IMR-90 (cell line): ENCODE measurements at regions not wholly inside any gene's neighbourhood (a gene's known extent, or its start where the extent isn't known, plus 50 kb on each side); places are given as distances from the start of the nearest gene placed in this dataset.

Experiments used
- ATAC-seq: fragments of 200-7000 bp; cut with Tn5 transposase; 2 replicates; pipeline ENCODE4 v1.9.1; 2020; ENCODE audit warnings: low read depth, mild to moderate bottlenecking, moderate library complexity
- BruUV-seq: library from RNA; stranded (reverse); fragments of 400-500 nt; replicated peaks from 2 replicates; lab custom pipeline; 2021; lab: Mats Ljungman, UMichigan
- CTCF ChIA-PET: fragments of 300-600 bp; formaldehyde crosslinking; extraction: SDS; loops from one replicate; lab custom pipeline; 2021; ENCODE audit warnings: antibody characterized with exemption; lab: Yijun Ruan, JAX
- POLR2A ChIA-PET: fragments of 300-600 bp; sonication (Branson Sonifier 250); formaldehyde crosslinking; loops from one replicate; lab custom pipeline; 2022; ENCODE audit warnings: antibody characterized with exemption; ENCODE audit not compliant: unreplicated experiment; lab: Charles Lee
- DNase-seq: peaks from one replicate; pipeline ENCODE4 v3.0.0; 2013
- H2AFZ ChIP-seq: replicated peaks from 2 replicates; pipeline ENCODE3; 2013; ENCODE audit warnings: low read length, mild to moderate bottlenecking; ENCODE audit not compliant: poor library complexity
- H2AK5ac ChIP-seq: 2 replicates; pipeline ENCODE4 v1.6.1; 2013; ENCODE audit warnings: low read depth, low read length, inconsistent platforms
- H2AK9ac ChIP-seq: replicated peaks from 2 replicates; pipeline ENCODE3; 2013; ENCODE audit warnings: mild to moderate bottlenecking, low read depth, low read length, moderate library complexity; ENCODE audit not compliant: poor library complexity
- H2BK120ac ChIP-seq: 2 replicates; pipeline ENCODE4 v1.6.1; 2013; ENCODE audit warnings: low read depth, low read length, inconsistent platforms
- H2BK15ac ChIP-seq: 3 replicates; pipeline ENCODE4 v1.6.1; 2013; ENCODE audit warnings: low read depth, low read length, inconsistent platforms
- H2BK20ac ChIP-seq: 2 replicates; pipeline ENCODE4 v1.6.1; 2013; ENCODE audit warnings: low read depth, mild to moderate bottlenecking, inconsistent platforms, low read length, moderate library complexity
- H2BK5ac ChIP-seq: 2 replicates; pipeline ENCODE4 v1.6.1; 2013; ENCODE audit warnings: mild to moderate bottlenecking, low read depth, low read length, inconsistent platforms; ENCODE audit not compliant: poor library complexity, severe bottlenecking
- H3K14ac ChIP-seq: replicated peaks from 2 replicates; pipeline ENCODE4 v1.6.1; 2013; ENCODE audit warnings: low read depth, low read length, inconsistent platforms
- H3K18ac ChIP-seq: 2 replicates; pipeline ENCODE4 v1.6.1; 2013; ENCODE audit warnings: low read depth, low read length, control low read depth
- H3K23ac ChIP-seq: 2 replicates; pipeline ENCODE4 v1.6.1; 2013; ENCODE audit warnings: low read depth, low read length, inconsistent platforms
- H3K27ac ChIP-seq: 2 replicates; pipeline ENCODE4 v1.5.1; 2013; ENCODE audit warnings: mild to moderate bottlenecking, control low read depth, low read length; ENCODE audit not compliant: insufficient read depth
- H3K27me3 ChIP-seq: 2 replicates; pipeline ENCODE4 v1.6.1; 2013; ENCODE audit warnings: low read length; ENCODE audit not compliant: control insufficient read depth, insufficient read depth
- H3K36me3 ChIP-seq: 2 replicates; pipeline ENCODE4 v1.6.1; 2013; ENCODE audit warnings: low read length, mixed read lengths; ENCODE audit not compliant: control insufficient read depth, insufficient read depth
- H3K4ac ChIP-seq: 2 replicates; pipeline ENCODE4 v1.6.1; 2013; ENCODE audit warnings: low read depth, low read length, inconsistent platforms
- H3K4me1 ChIP-seq: 2 replicates; pipeline ENCODE4 v1.6.1; 2013; ENCODE audit warnings: low read length, mixed read lengths; ENCODE audit not compliant: control insufficient read depth, insufficient read depth
- H3K4me2 ChIP-seq: 2 replicates; pipeline ENCODE4 v1.6.1; 2013; ENCODE audit warnings: low read depth, mild to moderate bottlenecking, control low read depth, low read length, moderate library complexity
- H3K4me3 ChIP-seq: 2 replicates; pipeline ENCODE4 v1.5.1; 2013; ENCODE audit warnings: low read depth, mild to moderate bottlenecking, control low read depth, low read length, moderate library complexity; ENCODE audit not compliant: insufficient read depth
- H3K56ac ChIP-seq: 2 replicates; pipeline ENCODE4 v1.6.1; 2013; ENCODE audit warnings: low read length, inconsistent platforms; ENCODE audit not compliant: insufficient read depth; ENCODE audit errors: extremely low read depth
- H3K79me1 ChIP-seq, 2 experiments: 2 replicates each; pipeline ENCODE4 v1.6.1; 2013; ENCODE audit warnings: low read length in 2 of 2, inconsistent platforms in 1 of 2, low read depth in 1 of 2
- H3K9ac ChIP-seq: 2 replicates; pipeline ENCODE4 v1.6.1; 2013; ENCODE audit warnings: low read depth, low read length, control low read depth
- H3K9me1 ChIP-seq: 2 replicates; pipeline ENCODE4 v1.6.1; 2013; ENCODE audit warnings: low read length, inconsistent platforms; ENCODE audit not compliant: insufficient read depth
- H3K9me3 ChIP-seq: 2 replicates; pipeline ENCODE4 v1.6.1; 2013; ENCODE audit warnings: low read length; ENCODE audit not compliant: control insufficient read depth, insufficient read depth
- H4K20me1 ChIP-seq: 2 replicates; pipeline ENCODE4 v1.6.1; 2013; ENCODE audit warnings: low read length, inconsistent platforms; ENCODE audit not compliant: insufficient read depth
- H4K5ac ChIP-seq: 2 replicates; pipeline ENCODE4 v1.6.1; 2013; ENCODE audit warnings: mild to moderate bottlenecking, low read depth, low read length, control low read depth
- H4K8ac ChIP-seq, 2 experiments: 2 replicates each; pipeline ENCODE4 v1.6.1; 2013; ENCODE audit warnings: low read depth in 2 of 2, low read length in 2 of 2, control low read depth in 1 of 2, inconsistent platforms in 1 of 2
- H4K91ac ChIP-seq: 2 replicates; pipeline ENCODE4 v1.6.1; 2013; ENCODE audit warnings: low read depth, low read length, inconsistent platforms; ENCODE audit not compliant: insufficient read depth
- CHD1 ChIP-seq: IDR thresholded peaks from 2 replicates; pipeline ENCODE4 v1.6.1; 2012; ENCODE audit warnings: low read depth, low read length, improper control_type of control experiment
- MXI1 ChIP-seq: IDR thresholded peaks from 2 replicates; pipeline ENCODE4 v1.6.1; 2012; ENCODE audit warnings: low read depth, mild to moderate bottlenecking, low read length, moderate library complexity, borderline replicate concordance
- POLR2A ChIP-seq: IDR thresholded peaks from 2 replicates; pipeline ENCODE4 v1.6.1; 2012; ENCODE audit warnings: mild to moderate bottlenecking, low read depth, low read length
- RCOR1 ChIP-seq: IDR thresholded peaks from 2 replicates; pipeline ENCODE4 v1.6.1; 2012; ENCODE audit warnings: mild to moderate bottlenecking, low read length, improper control_type of control experiment; ENCODE audit not compliant: insufficient replicate concordance
- SMC3 ChIP-seq: fragments of 150-350 bp; IDR thresholded peaks from 2 replicates; pipeline ENCODE4 v1.6.1; 2016; ENCODE audit warnings: low read depth, mild to moderate bottlenecking, antibody characterized with exemption, low read length, moderate library complexity
- WGBS, 2 experiments: methylation state at CpG; one replicate each; pipeline versions ENCODE4 v1.1.5 to v1.1.7; 2013; ENCODE audit warnings: missing lambda C conversion rate in 2 of 2; ENCODE audit not compliant: insufficient read length in 1 of 2; ENCODE audit errors: extremely low coverage in 2 of 2; 5-methylcytosine and 5-hydroxymethylcytosine counted together
- dilution Hi-C: fragments of 300-500 bp; cut with HindIII; formaldehyde crosslinking; loops from one replicate; pipeline ENCODE4 v1.14.3; 2018; ENCODE audit warnings: low sequenced_read_pairs; ENCODE audit not compliant: unreplicated experiment
- in situ Hi-C: fragments of 300-500 bp; cut with MboI; formaldehyde crosslinking; loops from 3 replicates; pipeline ENCODE4 v1.14.3; 2019; ENCODE audit warnings: low sequenced_read_pairs, inconsistent platforms, mixed read lengths
- intact Hi-C: fragments of 100-400 bp; cut with micrococcal nuclease; formaldehyde crosslinking; loops from 2 replicates; pipeline ENCODE4 v1.10.0; 2022
- TF ChIP-seq, protein P1 (sequence below): conservative IDR thresholded peaks from 2 replicates; pipeline ENCODE4 v1.5.1; 2012; ENCODE audit warnings: mild to moderate bottlenecking, low read depth, low read length, improper control_type of control experiment

DNA sequence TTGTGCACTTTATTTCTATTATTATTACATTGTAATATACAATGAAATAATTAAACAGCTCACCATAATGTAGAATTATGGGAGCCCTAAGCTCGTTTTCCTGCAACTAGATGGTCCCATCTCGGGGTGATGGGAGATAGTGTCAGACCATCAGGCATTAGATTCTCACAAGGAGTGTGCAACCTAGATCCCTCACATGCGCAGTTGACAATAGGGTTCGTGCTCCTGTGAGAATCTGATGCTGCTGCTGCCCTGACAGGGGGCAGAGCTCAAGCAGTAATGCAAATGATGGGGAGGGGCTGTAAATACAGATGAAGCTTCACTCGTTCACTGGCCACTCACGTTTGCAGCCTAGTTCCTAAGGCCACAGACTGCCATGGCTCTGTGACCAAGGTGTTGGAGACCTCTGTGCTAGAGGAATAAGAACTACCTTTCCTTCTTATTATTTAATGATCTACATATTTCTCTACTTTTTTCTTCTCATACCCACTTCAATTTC, 492.9 kb upstream of the INTU start:
- H2BK20ac ChIP-seq = peak overlapping the region; percentile 35
- in situ Hi-C loops = no loop called here
- no TSS peak for BruUV-seq

More for the DNA sequence above, 492.9 kb upstream of the INTU start:
- Histone ChIP-seq H3K9ac (no peak overlapping the region), H4K5ac (0 out of 2 replicates have a peak overlapping the region, but pooled peaks have one; percentile 9), H3K9me1 (peaks cover 6% of the 10 kb centered on the region), H4K20me1 (no peaks in the 10 kb centered on the region), H3K56ac (no peak overlapping the region), H2BK15ac (peak overlapping the region; percentile 70; the same call in 2 of the 3 replicates), H3K4me3 (no peak overlapping the region), H2AK5ac (peak overlapping the region; percentile 59; the same call in 1 of the 2 replicates), H2AFZ (no peak overlapping the region), H3K4me2 (no peak overlapping the region), H4K91ac (peak overlapping the region; percentile 31; the same call in 1 of the 2 replicates), H3K79me1 (0 out of 4 replicates have a peak, but pooled peaks cover 0 to 3% of the 10 kb centered on the region in 2 experiments), H3K18ac (peak overlapping the region; percentile 20), H4K8ac (peak overlapping the region in 1 of 2 experiments; percentile 32; a peak in 1 of 4 replicates), H3K4ac (peak overlapping the region; percentile 77), H2BK120ac (peak overlapping the region; percentile 64), H2AK9ac (no peak overlapping the region), H3K14ac (peak overlapping the region; percentile 26), H3K9me3 (no peaks in the 10 kb centered on the region), H3K27ac (no peak overlapping the region), H3K27me3 (no peaks in the 10 kb centered on the region), H3K4me1 (peaks cover 11% of the 10 kb centered on the region), H3K23ac (no peak overlapping the region), H2BK5ac (peak overlapping the region; percentile 0), H3K36me3 (no peaks in the 10 kb centered on the region)
- no peak for TF ChIP-seq RCOR1
- TF ChIP-seq POLR2A = no peak
- TF ChIP-seq, protein P1, sequence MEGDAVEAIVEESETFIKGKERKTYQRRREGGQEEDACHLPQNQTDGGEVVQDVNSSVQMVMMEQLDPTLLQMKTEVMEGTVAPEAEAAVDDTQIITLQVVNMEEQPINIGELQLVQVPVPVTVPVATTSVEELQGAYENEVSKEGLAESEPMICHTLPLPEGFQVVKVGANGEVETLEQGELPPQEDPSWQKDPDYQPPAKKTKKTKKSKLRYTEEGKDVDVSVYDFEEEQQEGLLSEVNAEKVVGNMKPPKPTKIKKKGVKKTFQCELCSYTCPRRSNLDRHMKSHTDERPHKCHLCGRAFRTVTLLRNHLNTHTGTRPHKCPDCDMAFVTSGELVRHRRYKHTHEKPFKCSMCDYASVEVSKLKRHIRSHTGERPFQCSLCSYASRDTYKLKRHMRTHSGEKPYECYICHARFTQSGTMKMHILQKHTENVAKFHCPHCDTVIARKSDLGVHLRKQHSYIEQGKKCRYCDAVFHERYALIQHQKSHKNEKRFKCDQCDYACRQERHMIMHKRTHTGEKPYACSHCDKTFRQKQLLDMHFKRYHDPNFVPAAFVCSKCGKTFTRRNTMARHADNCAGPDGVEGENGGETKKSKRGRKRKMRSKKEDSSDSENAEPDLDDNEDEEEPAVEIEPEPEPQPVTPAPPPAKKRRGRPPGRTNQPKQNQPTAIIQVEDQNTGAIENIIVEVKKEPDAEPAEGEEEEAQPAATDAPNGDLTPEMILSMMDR = no peak
- TF ChIP-seq SMC3 = no peak
- no peak for TF ChIP-seq MXI1
- no peak for TF ChIP-seq CHD1
- no peak for ATAC-seq
- no CpG with 5 or more reads among the region's 6 CpGs for WGBS, 2 experiments
- ChIA-PET POLR2A (no interaction called here), CTCF (no interaction called here)
- dilution Hi-C loops = no loop called here
- intact Hi-C loops = no loop called here
- DNase-seq = no peak
